GM21390 (cell line): ENCODE measurements at regions not wholly inside any gene's neighbourhood (a gene's known extent, or its start where the extent isn't known, plus 50 kb on each side); places are given as distances from the start of the nearest gene placed in this dataset.

Experiments
- ATAC-seq: cut with Tn5 transposase; IDR thresholded peaks from one replicate; pipeline ENCODE4 v1.9.1; 2021; ENCODE audit not compliant: unreplicated experiment

DNA sequence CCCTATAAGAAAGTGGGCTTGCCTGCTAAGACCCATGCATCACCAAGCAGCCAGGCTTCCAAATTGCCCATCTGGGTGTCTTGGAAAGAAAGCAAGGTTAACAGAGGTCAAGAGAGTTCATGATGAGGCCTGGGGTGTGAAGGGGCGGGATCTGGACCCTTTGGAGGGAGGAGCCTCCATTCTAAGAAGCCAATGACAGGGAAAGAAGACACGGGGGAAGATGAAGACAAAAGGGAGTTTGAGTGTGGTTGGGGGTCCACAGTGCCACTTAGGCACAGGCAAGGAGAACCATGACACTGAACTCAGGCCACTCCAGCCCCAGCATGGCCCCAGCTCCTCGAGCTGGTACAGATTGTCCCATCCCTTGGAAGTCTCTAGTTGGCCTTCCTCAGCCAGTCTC is 350.2 kb upstream of the TSHZ3 start:
- no peak for ATAC-seq

GRCh38 chr19:31701146-31701545 is 351.9 kb upstream of the TSHZ3 start:
- no peak for ATAC-seq

DNA sequence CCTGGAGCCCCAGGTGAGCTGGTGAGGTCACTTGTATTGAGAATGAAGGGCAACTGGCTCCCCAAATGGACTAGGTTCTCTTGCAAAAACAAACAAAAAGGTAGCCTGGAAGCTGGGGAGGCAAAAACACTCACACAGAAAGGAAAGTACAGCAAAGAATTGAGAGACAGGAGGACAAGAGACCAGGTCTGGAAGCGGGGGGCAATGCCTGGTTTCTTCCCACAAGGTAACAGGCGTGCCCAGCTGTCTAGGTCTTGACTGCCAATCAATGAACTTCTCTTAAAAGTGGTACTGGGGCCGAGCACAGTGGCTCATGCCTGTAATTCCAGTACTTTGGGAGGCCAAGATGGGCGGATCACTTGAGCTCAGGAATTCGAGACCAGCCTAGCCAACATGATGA is 356.4 kb upstream of the TSHZ3 start:
- no peak for ATAC-seq

GRCh38 chr19:31706131-31706530 is 356.9 kb upstream of the TSHZ3 start:
- no peak for ATAC-seq

- no peak for ATAC-seq
Observed at GRCh38 chr19:31706691-31707620, 357.7 kb upstream of the TSHZ3 start.

- no peak for ATAC-seq
Observed at GRCh38 chr19:31708520-31708919, 359.3 kb upstream of the TSHZ3 start.

DNA sequence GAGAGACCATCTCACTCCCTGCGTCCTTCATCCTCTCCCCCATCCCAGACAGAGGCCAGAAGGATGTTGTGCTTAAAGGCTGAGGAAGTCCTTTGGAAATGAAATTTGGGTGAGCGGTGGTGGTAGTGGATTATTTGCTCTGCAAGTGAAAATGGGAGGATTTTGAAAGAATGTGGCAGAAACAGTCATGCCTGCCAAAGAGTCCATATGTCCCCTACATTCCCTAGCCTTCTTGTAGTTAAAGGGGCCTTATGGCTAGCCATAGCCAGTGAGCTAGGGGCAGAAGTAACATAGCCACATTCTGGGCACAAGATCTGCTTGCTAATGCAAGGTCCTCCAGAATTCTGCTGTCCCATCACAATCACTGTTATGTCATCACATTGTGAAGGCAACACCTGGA is 360.2 kb upstream of the TSHZ3 start:
- no peak for ATAC-seq

DNA sequence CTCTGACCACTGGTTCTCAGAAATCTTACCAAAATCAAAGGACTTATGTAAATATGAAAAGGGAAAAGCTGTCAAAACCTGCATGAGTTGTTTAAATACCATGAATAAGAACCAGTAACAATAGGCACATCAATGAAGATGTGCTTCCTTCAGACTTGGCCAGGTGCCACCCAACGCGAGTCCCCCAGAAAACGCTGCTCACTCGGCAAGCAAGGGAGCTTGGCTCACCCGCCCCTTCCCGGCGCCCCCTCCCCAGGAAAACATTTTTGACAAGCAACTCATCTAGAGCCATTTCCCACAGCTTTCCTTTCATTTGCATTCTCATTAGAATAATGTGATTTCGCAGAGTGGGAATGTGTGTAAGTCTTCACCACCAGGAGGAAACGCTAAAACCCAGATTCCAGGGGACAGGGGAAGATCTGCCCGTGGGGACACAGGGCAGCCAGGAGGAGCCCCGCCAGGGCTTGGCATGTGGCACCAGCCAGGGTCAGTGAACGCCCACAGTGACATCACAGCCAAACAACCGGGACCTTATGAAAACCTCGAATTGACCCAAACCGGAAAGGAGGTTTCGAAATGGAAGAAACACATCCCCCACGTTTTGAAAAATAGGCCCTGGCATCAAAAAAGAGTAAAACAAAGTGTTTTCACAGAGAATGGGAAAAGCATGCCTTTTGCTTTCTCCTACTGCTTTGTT is 366.2 kb upstream of the TSHZ3 start:
- ATAC-seq: no peak

GRCh38 chr19:31716826-31717225 is 367.6 kb upstream of the TSHZ3 start:
- no peak for ATAC-seq

DNA sequence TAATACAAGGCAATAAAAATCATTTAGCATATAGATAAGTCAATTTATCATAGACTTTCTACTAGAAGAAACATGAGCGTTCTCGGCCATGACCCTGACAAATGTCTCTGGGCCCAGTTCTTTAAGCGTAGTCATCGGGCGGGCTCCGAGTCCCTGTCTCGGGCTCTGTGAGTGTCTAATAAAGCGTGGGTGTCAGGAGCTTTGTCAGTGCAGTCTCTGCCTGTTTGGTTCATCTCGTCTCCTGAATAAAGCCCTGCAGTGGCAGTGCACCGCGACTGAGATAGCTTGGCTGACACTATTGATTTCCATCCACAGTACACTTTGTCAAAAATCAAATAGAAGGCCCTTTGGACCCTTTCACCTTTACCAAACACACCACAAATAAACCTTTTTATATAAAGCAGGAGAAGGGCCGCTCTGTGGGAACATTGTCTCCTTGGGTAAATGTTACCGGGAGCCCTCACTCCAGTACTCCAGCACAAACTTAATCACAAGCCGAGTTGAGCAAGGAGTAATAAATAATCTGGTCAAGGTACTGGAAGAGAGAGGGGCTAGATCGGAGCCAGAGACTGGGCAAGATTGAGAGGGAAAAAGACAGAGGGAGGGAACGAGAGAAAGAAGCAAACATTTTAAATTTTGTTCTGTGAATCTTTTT is 368.2 kb upstream of the TSHZ3 start:
- ATAC-seq: no peak

DNA sequence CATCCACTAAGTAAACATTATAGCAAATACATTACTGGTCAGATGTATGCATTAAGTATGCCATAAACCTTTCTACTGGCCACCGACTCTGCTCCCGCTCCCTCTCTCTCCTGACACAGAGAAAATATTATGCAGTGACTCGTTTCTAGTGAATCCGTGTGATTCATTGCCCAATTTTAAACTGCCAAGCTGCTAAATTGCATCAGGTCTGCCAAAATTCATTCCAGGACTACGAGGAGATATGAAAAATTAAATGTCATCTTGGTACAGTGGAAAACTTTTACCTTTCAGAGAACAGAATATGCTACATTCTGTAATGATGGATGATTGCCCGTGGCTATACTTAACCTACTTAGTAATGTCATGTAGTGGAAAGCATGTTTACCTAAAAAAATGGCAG is 368.8 kb upstream of the TSHZ3 start:
- no peak for ATAC-seq

DNA sequence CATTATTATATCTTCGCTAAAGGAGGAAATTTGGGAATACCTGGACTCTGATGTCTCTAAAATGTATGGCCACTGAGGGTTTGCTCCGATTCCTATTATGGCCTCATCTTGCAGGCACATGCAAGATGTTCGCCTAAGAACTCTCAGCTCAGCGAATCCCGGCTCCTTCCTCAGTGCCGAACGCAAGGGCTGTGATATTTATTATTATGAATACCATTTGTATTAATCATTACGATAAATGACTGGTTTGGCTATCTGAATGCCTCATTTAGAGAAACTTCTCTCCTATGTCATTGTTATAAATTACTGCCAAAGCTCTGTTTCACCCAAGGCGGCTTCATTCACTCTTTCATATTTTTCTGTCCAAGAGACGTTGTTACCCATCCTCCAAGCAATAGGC is 369.7 kb upstream of the TSHZ3 start:
- no peak for ATAC-seq

DNA sequence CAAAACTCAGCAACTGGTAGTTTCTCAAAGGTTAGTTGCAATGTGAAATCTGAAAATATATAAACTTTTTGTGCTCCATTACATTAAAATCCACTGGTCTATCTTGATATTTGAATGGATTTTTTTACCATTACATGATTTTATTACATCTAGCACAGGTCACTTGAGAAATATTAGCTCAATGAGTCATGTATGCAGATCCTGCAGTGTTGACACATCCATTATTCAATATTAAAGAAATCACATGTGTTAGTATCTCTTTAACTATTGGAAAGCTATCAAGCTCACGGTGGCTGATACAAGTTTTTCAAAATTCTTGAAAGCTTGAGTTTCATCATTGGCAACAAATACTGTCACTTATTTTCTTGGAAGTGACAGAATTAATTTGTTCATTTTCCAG is 373.9 kb upstream of the TSHZ3 start:
- ATAC-seq: no peak

DNA sequence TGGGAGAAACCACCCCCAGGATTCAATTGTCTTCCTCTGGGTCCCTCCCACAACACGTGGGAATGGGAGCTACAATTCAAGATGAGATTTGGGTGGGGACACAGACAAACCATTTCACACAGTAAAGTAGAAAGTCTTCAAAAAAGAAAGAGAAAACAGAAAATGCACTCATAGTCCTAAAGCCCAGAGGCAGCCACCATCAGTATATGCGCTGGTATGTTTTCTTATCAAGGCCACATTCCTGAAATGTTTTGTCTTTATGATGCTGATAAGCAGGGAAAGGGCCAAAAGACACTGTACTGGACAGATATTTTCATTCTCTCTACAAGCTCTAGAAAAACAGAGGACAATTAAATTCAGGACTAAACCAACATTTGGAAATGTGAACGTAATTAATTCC is 375.8 kb upstream of the TSHZ3 start:
- no peak for ATAC-seq

- ATAC-seq: no peak
Observed at GRCh38 chr19:31727536-31727935, 378.3 kb upstream of the TSHZ3 start.

DNA sequence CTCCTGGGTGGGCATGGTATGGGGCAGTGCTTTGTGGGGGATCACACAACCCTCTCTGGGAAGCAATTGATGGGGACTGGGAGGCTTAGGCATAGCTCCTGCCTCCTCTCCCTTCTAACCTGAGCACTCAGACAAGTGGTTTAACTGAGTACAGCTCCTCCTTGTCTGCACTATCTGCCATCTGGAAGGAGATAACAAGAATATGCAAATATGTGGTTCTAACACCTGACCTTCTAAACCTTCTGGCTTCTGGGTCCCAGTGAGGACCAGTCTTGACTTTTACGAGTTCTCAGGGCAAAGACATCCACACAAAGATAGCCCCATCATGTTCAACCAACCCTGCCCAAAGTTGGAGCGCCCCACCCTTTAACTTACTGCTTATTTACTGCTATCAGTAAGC is 381.0 kb upstream of the TSHZ3 start:
- ATAC-seq: no peak

GRCh38 chr19:31733591-31733990 is 384.4 kb upstream of the TSHZ3 start:
- ATAC-seq: no peak

DNA sequence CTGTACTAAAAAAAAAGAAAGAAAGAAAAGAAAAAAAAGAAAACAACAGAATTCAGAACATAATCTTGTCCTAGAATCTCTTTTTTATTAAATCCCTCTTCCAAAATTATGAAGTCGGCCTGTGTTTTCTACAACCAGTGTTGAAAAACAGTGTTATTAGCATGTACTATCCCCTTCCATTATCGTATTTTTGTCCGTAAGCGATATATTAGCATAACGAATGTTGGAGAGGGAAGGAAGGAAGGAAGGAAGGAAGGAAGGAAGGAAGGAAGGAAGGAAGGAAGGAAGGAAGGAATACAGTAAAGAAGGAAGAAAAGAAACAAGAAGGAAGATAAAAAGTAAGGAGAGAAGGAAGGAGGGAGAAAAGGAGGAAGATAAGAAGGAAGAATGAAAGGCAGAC is 393.0 kb upstream of the TSHZ3 start:
- ATAC-seq: no peak

DNA sequence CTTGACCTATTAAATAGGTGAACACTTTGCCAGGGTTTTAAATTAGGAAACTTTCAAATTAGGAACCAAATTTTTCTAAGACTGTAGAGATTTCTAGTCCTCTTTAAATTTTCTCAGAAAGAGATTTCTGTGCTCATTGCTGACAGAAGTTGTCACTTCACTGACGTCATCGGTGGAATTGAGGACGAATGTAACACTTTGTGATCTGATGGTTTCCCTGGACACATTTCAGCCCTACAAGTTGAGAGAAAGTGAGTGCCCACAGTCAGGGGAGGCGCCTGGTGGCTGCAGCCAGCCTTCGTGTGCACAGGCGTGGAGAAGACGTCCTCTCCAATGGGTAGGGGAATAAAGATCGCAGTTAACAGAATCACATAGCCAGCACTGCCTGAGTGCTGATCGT is 396.5 kb upstream of the TSHZ3 start:
- ATAC-seq: no peak

GRCh38 chr19:31749231-31749630 is 400.0 kb upstream of the TSHZ3 start:
- ATAC-seq: no peak

- ATAC-seq: no peak
Observed at GRCh38 chr19:31759359-31759758, 410.1 kb upstream of the TSHZ3 start.
